ENCODE measurements at regions not wholly inside any gene's neighbourhood (a gene's known extent, or its start where the extent isn't known, plus 50 kb on each side); places are given as distances from the start of the nearest gene placed in this dataset.

- 30 to 81% methylated on average over 11 of the region's 11 CpGs for WGBS, 2 donors
- Histone ChIP-seq H3K4me1 (peaks cover 0 to 5% (median 0%) of the 10 kb centered on the region in 4 donors), H3K36me3 (no peaks in the 10 kb centered on the region), H3K27me3 (no peaks in the 10 kb centered on the region), H3K9me3 (no peaks in the 10 kb centered on the region), H3K4me3 (no peak overlapping the region), H3K27ac (no peak overlapping the region)
- TF ChIP-seq POLR2A (IDR thresholded peaks at IDR 0.05): no peak
- no peak for TF ChIP-seq POLR2AphosphoS5 (IDR thresholded peaks at IDR 0.05)
- TF ChIP-seq, protein P1, sequence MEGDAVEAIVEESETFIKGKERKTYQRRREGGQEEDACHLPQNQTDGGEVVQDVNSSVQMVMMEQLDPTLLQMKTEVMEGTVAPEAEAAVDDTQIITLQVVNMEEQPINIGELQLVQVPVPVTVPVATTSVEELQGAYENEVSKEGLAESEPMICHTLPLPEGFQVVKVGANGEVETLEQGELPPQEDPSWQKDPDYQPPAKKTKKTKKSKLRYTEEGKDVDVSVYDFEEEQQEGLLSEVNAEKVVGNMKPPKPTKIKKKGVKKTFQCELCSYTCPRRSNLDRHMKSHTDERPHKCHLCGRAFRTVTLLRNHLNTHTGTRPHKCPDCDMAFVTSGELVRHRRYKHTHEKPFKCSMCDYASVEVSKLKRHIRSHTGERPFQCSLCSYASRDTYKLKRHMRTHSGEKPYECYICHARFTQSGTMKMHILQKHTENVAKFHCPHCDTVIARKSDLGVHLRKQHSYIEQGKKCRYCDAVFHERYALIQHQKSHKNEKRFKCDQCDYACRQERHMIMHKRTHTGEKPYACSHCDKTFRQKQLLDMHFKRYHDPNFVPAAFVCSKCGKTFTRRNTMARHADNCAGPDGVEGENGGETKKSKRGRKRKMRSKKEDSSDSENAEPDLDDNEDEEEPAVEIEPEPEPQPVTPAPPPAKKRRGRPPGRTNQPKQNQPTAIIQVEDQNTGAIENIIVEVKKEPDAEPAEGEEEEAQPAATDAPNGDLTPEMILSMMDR (IDR thresholded peaks at IDR 0.05): no peak
- TF ChIP-seq EP300 (IDR thresholded peaks at IDR 0.05): no peak
- intact Hi-C loops (cut with DNase I): no loop called here
- DNase-seq: no peak
Observed at GRCh38 chr5:173771725-173772383, 116.3 kb upstream of the CPEB4 start.

- Histone ChIP-seq H3K9me3 (no peaks in the 10 kb centered on the region), H3K4me3 (no peak overlapping the region), H3K27me3 (no peaks in the 10 kb centered on the region), H3K36me3 (no peaks in the 10 kb centered on the region), H3K4me1 (peaks cover 0 to 5% (median 0%) of the 10 kb centered on the region in 4 donors), H3K27ac (no peak overlapping the region)
- 67 to 78% methylated on average over 9 of the region's 9 CpGs for WGBS, 2 donors
- TF ChIP-seq EP300 (IDR thresholded peaks at IDR 0.05) (no peak), POLR2AphosphoS5 (IDR thresholded peaks at IDR 0.05) (no peak), POLR2A (IDR thresholded peaks at IDR 0.05) (no peak)
- TF ChIP-seq, protein P1 (IDR thresholded peaks at IDR 0.05): no peak
- intact Hi-C loops (cut with DNase I): no loop called here
- DNase-seq: no peak
Observed at GRCh38 chr5:173772384-173773059, 115.6 kb upstream of the CPEB4 start.

DNA sequence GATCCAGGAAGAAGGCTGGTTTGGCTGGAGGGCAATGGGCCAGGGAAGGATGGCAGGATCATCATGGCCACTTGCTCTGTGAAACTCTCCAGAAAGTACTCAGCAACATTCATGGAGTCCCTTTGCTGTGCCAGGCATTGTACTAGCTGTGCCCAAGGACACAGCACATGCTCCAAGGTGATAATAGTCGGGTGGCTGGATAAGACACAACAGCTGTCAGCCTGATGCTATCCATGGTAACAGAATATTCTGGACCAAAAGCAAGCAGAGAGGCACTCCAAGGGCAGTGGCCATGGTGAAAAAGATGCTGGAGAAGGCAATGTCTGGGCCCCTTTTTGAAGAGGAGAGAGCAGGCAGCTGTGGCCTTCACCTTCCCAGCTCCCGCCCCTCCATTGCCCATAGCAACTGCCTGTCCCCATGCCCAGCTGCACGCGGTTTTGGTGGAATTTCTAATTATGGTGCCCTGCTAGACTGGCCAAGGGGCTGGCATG is 113.8 kb upstream of the CPEB4 start:
- H3K9me3 ChIP-seq: no peaks in the 10 kb centered on the region
- TF ChIP-seq POLR2A (IDR thresholded peaks at IDR 0.05) (no peak), EP300 (IDR thresholded peaks at IDR 0.05) (no peak), POLR2AphosphoS5 (IDR thresholded peaks at IDR 0.05) (no peak)
- TF ChIP-seq, protein P1 (IDR thresholded peaks at IDR 0.05): no peak
- no peaks in the 10 kb centered on the region for H3K4me1 ChIP-seq
- WGBS, 2 donors: 90 to 94% methylated on average over 4 of the region's 4 CpGs
- H3K36me3 ChIP-seq: no peaks in the 10 kb centered on the region
- DNase-seq: no peak
- H3K4me3 ChIP-seq: no peak overlapping the region
- H3K27me3 ChIP-seq: no peaks in the 10 kb centered on the region
- intact Hi-C loops (cut with DNase I): no loop called here
- no peak overlapping the region for H3K27ac ChIP-seq

DNA sequence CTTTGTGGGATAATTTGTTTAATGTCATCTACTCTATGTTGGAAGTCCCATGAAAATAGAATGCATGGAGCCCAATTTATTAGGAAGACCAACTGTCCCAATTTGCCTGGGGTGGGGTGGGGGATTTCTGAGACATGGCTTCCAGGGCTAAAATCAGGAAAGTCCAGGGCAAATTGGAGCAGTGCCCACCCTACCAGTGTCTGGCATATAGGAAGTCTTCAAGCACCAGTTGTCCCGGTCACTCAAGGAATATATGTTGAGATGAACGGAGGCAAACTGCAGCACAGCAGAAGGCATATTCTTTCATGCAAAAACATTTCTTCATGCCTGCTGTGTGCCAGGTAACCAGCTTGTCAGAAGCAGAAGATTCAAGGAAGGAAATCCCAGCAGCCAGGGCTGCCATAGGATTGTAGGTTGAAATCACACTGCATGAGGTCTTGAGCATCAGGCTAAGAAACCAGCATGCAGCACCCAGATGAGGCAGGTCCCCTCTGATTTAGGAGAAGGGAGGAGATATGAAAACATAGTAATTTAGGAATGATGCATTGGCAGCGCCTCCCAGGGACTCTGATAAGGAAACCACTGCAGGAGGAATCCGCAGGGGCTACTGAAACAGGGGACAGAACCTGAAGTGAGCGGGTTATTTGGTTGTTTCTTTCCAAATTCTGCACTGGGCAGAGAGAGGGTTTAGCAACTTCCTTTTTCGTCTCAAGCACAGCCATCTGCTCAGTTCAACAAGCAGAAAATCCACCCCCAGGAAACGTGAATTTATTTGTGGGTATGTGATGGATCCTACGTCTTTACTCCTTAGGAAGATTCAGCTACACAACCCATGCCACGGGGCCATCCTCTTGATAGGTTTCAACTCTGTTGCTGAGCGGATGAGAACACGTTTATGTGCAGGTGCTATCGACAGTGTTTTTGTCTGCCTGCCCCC is 112.6 kb upstream of the CPEB4 start:
- no peak for TF ChIP-seq POLR2AphosphoS5 (IDR thresholded peaks at IDR 0.05)
- TF ChIP-seq, protein P1 (IDR thresholded peaks at IDR 0.05): no peak
- TF ChIP-seq POLR2A (IDR thresholded peaks at IDR 0.05): no peak
- no peak for TF ChIP-seq EP300 (IDR thresholded peaks at IDR 0.05)
- no peaks in the 10 kb centered on the region for H3K36me3 ChIP-seq
- no peak overlapping the region for H3K4me3 ChIP-seq
- WGBS, 2 donors: 71 to 88% methylated on average over 12 of the region's 12 CpGs
- intact Hi-C loops (cut with DNase I): no loop called here
- H3K4me1 ChIP-seq: no peaks in the 10 kb centered on the region
- H3K27ac ChIP-seq: no peak overlapping the region
- H3K9me3 ChIP-seq: no peaks in the 10 kb centered on the region
- H3K27me3 ChIP-seq: no peaks in the 10 kb centered on the region
- no peak for DNase-seq
